ENCODE measurements at regions not wholly inside any gene's neighbourhood (a gene's known extent, or its start where the extent isn't known, plus 50 kb on each side); places are given as distances from the start of the nearest gene placed in this dataset.

- TF ChIP-seq GATA3 (IDR thresholded peaks at IDR 0.05; ENCODE audit: low read depth, low read length) (no peak), GATA2 (IDR thresholded peaks at IDR 0.05; ENCODE audit: low read depth, low read length) (no peak)
These were observed 445.0 kb downstream of the GXYLT1 start for GRCh38 chr12:41699658-41700057.

DNA sequence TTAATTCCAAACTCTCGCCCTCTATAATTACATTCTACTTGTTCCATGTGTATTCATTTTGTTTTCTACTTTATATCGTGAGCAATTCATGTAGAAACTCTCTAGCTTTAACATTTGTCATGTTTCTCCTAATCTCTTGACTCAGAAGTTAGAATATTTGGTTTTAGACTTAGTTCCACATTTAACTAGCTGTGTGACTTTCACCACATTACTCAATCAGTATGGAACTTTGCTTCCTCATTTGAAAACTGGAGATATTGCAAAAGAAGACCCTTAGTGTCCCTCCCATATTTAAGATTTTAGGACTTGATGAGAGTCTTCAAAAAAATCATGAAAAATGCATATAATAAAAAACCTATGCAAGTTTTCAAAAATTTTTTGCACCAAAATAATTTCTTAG is 447.5 kb downstream of the GXYLT1 start:
- TF ChIP-seq GATA2 (IDR thresholded peaks at IDR 0.05; ENCODE audit: low read depth, low read length): no peak
- no peak for TF ChIP-seq GATA3 (IDR thresholded peaks at IDR 0.05; ENCODE audit: low read depth, low read length)

DNA sequence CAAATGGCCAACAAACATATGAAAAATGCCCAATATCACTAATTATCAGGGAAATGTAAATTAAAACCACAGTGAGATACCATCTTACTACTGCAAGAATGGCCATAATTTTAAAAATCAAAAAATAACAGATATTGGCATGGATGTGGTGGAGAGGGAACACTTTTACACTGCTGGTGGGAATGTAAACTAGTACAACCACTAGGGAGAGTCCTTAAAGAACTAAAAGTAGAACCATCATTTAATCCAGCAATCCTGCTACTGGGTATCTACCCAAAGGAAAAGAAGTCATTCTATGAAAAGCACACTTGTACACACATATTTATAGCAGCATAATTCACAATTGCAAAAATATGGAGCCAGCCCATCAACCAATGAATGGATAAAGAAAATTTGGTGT is 459.7 kb downstream of the GXYLT1 start:
- TF ChIP-seq GATA2 (IDR thresholded peaks at IDR 0.05; ENCODE audit: low read depth, low read length): no peak
- no peak for TF ChIP-seq GATA3 (IDR thresholded peaks at IDR 0.05; ENCODE audit: low read depth, low read length)

GRCh38 chr12:41683513-41684240 is 461.0 kb downstream of the GXYLT1 start:
- TF ChIP-seq GATA2 (IDR thresholded peaks at IDR 0.05; ENCODE audit: low read depth, low read length) (no peak), GATA3 (IDR thresholded peaks at IDR 0.05; ENCODE audit: low read depth, low read length) (no peak)

DNA sequence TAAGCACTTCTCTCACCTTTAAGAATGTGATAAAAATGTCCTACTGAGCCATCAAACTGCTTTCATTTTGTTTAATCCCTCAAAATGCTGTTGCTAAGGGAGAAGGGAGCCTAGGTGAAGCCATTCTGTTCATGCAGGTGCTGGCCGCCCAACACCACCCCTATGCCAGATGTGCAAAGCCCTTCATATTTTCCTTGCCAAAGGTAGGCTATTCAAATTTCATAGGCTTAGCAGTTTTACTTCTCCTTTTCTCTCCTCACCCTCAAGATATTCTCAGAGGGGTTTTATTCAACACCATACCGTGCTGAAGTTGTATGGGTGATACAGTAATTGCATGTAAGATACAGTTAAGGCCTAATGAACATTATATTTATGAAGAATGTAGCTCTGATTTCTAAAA is 461.7 kb downstream of the GXYLT1 start:
- no peak for TF ChIP-seq GATA2 (IDR thresholded peaks at IDR 0.05; ENCODE audit: low read depth, low read length)
- no peak for TF ChIP-seq GATA3 (IDR thresholded peaks at IDR 0.05; ENCODE audit: low read depth, low read length)

GRCh38 chr12:41681898-41682297 is 462.8 kb downstream of the GXYLT1 start:
- TF ChIP-seq GATA3 (IDR thresholded peaks at IDR 0.05; ENCODE audit: low read depth, low read length): no peak
- TF ChIP-seq GATA2 (IDR thresholded peaks at IDR 0.05; ENCODE audit: low read depth, low read length): no peak

- TF ChIP-seq GATA3 (IDR thresholded peaks at IDR 0.05; ENCODE audit: low read depth, low read length): no peak
- TF ChIP-seq GATA2 (IDR thresholded peaks at IDR 0.05; ENCODE audit: low read depth, low read length): peak; percentile 48; the same call in 1 of the 2 replicates
These were observed 464.5 kb downstream of the GXYLT1 start for GRCh38 chr12:41680155-41680554.

GRCh38 chr12:41663598-41664265 is 475.6 kb downstream of the PDZRN4 start:
- no peak for TF ChIP-seq GATA2 (IDR thresholded peaks at IDR 0.05; ENCODE audit: low read depth, low read length)
- no peak for TF ChIP-seq GATA3 (IDR thresholded peaks at IDR 0.05; ENCODE audit: low read depth, low read length)

DNA sequence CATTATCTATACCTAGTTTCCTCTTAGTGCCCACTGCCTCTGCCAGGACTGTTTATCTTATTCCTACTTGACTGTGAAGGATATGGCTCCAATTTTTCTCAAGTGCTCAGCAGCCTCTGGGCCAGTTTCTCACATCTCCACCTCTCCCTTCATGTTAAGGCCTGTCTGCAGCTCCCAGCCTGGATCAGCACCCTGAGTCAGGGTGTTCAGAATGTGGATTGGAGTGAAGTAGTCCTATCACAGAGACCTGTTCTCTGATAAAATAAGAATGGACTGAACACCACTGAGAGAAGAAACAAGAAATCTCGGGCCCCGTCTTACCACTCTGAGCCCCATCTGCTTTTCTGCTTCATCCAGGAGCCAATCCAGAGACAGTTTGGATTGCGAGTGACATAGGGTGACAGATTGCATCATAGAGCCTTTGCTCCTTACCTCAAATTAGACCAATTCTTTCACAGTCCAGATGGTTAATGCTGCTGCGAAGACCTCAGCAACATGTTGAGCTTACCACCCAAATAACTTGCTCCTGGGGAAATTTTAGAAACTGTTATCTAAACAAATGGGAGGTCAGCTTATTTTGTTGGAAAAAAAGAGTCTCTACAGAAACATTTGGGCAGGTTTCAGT is 473.1 kb downstream of the PDZRN4 start:
- TF ChIP-seq GATA3 (IDR thresholded peaks at IDR 0.05; ENCODE audit: low read depth, low read length) (no peak), GATA2 (IDR thresholded peaks at IDR 0.05; ENCODE audit: low read depth, low read length) (no peak)

GRCh38 chr12:41656454-41656853 is 468.3 kb downstream of the PDZRN4 start:
- TF ChIP-seq GATA3 (IDR thresholded peaks at IDR 0.05; ENCODE audit: low read depth, low read length) (no peak), GATA2 (IDR thresholded peaks at IDR 0.05; ENCODE audit: low read depth, low read length) (no peak)

DNA sequence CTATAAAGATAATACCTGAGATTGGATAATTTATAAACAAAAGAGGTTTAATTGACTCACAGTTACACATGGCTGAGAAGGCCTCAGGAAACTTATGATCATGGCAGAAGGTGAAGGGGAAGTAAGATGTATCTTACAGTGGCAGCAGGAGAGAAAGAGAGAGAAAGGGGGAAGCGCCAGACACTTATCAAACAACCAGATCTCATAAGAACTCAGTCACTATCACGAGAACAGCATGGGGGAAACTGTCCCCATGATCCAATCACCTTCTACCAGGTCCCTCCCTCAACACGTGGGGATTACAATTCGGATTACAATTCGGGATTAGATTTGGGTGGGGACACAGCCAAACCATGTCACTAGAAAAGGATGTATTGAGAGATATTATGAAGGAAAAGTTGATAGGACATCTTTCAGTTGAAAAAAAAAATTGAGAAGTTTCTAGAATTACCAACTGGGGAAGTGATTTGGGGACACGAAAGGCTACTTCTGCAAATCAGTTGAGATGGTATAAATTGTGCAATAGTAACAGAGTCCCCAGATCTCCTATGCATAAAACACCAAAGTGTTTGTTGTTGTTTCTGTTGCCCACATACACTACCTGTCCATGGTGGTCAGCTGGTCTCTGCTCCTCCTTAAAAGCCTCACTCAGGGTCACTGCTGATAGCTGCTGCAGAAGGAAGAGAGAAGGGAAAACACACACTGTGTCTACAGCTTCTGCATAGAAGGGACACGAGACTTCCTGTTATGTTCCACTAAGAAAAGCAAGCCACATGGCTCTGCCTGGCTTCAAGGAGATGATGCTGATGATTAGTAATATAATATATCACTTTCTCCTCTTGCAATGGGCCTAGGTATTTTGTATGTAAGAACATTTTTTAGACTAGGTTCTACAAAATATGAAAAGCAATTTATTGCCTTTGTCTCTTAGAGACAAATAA is 465.5 kb downstream of the PDZRN4 start:
- TF ChIP-seq GATA3 (IDR thresholded peaks at IDR 0.05; ENCODE audit: low read depth, low read length) (no peak), GATA2 (IDR thresholded peaks at IDR 0.05; ENCODE audit: low read depth, low read length) (no peak)

DNA sequence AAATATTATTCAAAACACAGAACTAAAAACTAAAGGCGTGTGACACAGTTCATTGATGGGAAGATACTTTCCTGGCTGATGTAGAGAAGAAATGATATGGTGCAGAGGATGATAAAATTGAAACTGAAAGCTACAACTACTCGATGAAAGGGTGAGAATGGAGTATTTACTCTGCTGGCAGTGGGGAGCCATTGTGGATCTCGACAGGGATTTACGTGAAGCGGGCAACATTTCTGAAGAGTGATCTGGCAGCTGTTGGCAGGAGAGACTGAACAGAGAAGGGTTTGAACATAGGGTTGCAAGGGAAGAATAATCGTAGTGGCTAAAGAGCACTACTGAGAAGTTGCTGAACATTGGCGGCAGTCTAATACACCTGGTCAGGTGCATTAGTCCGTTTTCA is 464.9 kb downstream of the PDZRN4 start:
- no peak for TF ChIP-seq GATA3 (IDR thresholded peaks at IDR 0.05; ENCODE audit: low read depth, low read length)
- TF ChIP-seq GATA2 (IDR thresholded peaks at IDR 0.05; ENCODE audit: low read depth, low read length): no peak

GRCh38 chr12:41645624-41646023 is 457.5 kb downstream of the PDZRN4 start:
- TF ChIP-seq GATA2 (IDR thresholded peaks at IDR 0.05; ENCODE audit: low read depth, low read length): no peak
- TF ChIP-seq GATA3 (IDR thresholded peaks at IDR 0.05; ENCODE audit: low read depth, low read length): no peak

DNA sequence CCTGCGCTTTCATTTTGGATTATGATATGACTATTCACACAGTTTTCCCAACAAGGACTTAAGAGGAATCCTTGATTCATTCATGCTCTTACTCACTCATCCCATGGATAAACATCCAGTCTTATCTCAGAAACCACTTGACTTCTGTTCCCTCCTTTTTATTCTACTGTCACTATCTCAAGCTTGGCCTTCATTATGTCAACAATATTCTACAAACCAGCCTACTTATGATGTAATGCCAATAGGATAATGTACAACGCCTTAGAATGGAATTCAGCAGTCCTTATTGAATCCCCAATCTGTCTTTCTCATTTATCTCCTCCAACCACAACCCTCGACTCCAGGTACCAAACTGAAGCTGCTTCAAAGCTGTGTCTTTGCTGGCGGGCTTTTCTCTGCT is 448.5 kb downstream of the PDZRN4 start:
- no peak for TF ChIP-seq GATA3 (IDR thresholded peaks at IDR 0.05; ENCODE audit: low read depth, low read length)
- no peak for TF ChIP-seq GATA2 (IDR thresholded peaks at IDR 0.05; ENCODE audit: low read depth, low read length)
